ENCODE measurements at regions not wholly inside any gene's neighbourhood (a gene's known extent, or its start where the extent isn't known, plus 50 kb on each side); places are given as distances from the start of the nearest gene placed in this dataset.

DNA sequence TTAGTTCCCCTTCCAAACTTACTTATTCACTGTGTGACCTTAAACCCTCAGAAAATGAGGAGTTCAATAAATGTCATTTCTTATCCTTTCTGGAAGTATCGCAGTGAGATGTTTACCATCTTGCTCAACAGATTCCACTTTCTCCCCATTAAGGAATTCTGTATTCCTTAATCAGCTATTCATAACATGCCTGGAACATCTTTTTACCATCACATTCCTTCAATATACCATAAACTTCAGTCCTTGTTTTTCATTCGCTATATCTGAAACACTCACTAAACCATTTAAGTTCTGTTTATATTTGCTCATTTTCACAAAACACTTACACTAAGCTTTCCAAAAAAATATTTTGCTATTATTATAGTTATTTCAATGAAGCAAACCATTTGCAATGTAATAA, 1158.6 kb downstream of the CDH12 start:
- DNase-seq = no peak

DNA sequence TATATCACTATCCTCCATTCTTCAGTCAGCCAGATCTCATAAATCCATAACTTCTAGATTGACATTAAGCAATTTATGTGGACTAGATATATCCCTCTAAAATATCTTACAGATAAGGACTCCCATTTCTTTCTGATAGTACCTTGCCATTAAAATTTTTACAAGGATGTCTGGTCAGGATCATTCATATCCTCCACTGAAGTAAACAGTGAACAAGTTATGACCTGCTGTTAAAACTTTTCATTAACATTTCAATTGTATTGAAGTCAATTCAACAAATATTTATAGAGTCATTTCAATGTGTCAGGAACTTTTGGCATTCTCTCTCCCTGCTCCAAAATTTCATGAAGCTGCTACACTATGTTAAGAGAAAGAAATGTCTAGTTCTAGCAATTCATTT, 1159.6 kb downstream of the CDH12 start:
- no peak for DNase-seq

DNA sequence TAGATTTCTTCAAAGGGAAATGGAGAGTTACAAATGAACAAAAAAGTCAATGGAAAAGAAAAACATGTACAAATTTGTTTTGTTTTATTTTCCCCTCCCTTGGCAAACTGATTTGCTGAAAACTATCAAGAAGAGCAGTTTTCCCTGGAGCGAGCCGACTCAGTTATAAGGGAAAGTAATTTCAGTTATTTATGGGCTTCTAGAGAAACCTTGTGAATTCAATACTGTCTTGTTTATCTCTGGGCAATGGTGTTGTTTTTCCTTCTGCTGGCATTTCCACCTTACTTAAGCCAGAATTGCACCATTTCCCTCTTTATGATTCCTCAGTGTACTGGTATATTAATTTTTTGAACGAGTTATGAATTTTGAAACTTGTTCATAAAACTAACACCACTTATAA, 1163.6 kb downstream of the CDH12 start:
- no peak for DNase-seq

DNA sequence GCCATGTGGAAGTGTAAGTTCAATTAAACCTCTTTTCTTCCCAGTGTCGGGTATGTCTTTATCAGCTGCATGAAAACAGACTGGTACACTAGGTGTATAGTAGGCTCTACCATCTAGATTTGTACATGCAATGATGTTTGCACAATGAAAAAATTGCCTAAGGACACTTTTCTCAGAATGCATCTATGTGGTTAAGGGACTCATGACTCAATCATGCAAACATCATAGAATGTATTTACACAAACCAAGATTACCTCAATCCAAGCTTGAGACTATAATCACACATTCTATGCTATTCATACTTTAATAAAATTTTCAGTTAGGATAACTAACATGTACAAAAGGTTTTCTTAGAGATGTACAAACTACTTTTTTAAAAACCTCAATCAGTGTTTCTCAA, 1164.5 kb downstream of the CDH12 start:
- no peak for DNase-seq

DNA sequence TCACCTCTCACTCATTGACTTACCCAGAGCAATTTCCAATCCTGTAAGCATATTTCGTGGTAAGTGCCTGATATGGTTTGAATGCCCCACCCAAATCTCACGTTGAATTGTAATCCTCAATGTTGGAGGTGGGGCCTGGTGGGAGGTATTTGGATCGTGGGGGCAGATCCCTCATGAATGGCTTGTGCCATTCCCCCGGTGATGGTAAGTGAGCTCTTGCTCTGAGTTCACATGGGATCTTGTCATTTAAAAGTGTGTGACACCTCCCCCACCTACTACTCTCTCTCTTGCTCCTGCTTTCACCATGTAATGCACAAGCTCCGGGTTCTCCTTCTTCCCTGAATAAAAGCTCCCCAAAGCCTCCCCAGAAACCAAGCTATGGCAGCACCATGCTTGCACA, 1165.5 kb downstream of the CDH12 start:
- DNase-seq = no peak

DNA sequence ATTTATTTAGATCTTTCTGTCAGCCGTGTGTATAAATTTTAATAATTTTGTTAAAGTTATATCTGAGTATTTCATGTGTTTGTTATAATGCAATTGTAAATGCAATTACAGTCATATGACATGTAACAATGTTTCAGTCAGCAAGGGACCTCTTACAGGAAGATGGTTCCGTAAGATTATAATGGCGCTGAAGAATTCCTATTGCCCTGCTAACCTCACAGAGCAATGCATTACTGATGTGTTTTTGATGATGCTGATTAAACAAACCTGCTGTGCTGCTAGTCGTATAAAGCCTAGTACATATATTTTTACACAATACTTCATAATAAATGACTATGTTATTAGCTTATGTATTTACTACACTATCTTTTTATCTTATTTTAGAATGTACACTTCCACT, 1166.4 kb downstream of the CDH12 start:
- no peak for DNase-seq

DNA sequence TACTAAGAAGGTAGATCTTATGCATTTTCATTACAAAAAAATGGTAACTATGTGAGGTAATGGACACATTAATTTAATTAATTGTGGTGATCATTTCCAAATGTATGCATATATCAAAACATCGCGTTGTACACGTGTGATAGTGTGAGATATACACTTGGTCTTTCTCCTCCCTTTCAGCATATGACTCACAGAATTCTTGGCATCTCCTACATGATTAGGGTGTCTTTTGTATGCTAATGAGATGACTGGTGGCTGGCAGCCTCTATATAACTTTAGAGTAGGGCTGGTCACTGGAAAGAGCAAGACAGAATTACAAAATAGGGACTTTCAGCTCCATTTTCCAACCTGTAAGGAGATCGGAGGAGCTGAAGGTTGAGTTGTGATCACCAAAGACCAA, 1167.6 kb downstream of the CDH12 start:
- DNase-seq = no peak

DNA sequence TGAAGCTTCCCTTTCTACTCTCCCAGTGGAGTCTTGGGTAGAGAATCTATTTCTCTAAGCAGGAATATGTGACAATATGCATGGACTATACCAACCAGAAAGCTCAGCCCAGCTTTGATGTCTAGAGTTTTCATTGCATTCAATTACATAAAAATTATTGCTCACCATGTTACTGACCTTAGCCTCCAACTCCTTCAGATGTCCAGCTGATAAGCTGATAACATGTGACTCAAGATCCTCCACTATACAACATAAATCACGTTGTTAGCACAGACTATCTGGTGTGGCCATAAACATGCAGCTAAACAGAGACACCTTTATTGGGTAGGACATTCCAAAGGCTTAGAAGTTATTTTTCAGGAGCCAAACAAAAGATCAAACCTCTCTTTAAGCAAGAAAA, 1168.2 kb downstream of the CDH12 start:
- DNase-seq = no peak

DNA sequence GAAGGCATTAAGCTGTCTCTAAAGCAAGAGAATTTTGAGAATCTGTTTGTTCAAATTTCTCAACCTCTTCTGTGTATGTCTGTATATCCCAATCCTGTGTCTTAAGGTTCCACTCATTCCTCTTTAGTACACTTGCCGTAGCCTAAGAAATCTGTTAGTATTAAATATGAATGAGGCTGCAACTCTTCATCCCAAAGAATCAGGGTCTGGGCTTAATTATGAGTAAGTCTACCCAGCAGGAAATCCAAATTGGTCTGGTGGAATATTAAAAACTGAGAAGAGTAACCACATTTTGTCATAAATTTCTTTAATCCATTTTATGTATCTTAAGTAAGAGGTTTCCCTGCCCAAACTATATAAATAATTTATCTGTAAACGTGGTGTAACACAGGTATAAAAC, 1171.2 kb downstream of the CDH12 start:
- DNase-seq = no peak

DNA sequence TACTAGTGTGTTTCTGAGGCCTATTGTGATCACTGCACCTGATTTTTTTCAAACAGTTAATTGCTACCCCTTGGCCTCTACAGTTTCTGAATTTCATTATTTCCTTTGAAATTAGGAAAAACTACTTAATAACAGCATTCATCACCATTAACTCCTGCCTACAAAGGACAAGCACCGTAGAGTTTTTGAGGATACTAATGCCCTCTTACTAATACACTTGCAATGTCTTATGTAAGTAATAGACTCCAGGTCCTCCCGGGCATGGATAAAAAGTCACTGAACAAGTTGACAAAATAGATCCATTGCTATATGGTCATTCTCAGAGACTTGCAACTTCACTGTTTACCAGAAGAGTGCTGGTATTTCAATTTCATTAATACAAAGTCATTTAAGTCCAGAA, 1172.5 kb downstream of the CDH12 start:
- DNase-seq = no peak

DNA sequence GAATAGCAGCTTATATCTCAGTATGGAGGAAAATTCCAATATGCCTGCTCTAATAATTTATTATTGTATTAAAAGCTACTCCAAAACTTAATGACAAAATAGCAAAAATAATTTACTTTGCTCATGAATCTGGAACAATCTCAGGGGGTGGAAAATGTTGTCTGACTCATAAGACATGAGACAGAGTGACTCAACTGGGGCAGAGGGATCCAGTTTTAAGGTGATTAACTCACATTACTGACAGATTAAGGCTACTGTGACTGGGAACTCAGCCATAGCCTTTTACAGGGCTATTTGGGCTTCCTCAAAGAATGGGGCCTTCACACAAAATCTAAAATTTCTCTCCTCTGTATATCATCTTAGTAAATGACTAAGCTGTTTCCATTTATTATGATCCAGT, 1172.9 kb downstream of the CDH12 start:
- no peak for DNase-seq

DNA sequence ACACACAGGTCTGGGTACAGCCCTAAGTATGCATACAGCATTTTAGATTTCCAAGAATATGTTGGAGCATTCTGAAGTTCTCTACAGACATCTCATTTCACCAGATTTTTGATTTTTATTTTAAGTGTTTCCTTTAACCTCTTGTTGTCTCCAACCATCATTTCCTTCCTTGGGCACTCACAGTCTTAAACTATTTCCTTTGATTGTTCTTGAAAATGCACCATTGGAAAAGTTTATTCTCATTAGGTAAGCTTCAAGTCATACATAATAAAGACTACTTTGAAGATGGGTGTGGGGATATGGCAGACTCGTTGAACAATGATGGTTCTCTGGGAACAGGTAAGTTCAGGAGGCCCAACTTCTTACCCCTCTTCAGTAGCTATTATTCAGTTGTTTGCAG, 1174.6 kb downstream of the CDH12 start:
- no peak for DNase-seq

DNA sequence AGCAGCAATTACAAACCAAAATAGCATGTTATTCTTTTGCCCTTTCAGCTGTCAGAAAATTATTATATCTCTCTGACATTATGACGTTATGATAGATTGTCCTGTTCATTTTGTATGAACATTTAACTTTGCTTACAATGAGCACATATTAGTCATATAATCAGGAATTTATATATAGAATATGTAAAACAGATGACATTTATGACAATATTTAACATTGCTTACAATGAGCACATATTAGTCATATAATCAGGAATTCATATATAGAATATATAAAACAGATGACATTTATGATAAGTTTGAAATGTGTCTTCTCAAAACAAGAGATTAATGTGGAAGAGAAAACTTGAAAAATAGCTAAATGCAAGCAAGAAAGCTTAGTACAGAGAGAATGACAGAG, 1180.2 kb downstream of the CDH12 start:
- no peak for DNase-seq

DNA sequence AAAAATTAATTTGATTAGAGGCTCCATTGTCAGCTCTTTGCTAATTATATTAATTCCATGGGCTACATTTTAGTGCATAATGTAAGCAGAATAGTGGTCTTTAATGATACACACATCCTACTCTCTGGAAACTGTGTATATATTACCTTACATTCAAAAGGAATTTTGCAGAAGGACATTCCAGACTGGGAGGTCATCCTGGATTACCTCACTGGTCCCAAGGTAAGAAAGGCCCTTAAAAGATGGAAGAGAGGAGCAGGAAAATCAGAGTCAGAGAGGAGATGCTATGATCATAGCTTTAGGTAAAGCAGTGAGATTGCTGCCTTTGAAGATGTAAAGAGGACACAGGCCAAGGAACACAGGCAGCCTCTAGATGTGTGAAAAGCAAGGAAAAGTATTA, 1180.8 kb downstream of the CDH12 start:
- no peak for DNase-seq

DNA sequence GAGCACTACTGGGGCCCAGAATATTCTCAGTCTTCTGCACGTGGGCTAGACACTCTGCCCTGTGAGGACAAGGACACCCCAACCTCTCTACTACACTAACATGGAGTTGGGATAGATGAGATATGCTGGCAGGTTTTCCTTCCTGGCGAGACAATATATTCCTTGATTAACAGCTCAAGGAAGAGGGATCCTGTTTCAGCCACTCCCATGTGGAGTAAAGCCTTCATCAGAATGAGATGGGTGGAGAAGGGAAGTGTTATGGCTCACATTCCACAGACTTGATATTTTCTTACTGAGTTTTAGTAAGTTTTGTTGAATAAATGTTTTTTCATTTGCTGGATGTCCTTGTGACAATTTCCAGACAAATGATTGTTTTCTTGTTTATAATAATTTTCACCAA, 1187.6 kb downstream of the CDH12 start:
- DNase-seq = no peak

DNA sequence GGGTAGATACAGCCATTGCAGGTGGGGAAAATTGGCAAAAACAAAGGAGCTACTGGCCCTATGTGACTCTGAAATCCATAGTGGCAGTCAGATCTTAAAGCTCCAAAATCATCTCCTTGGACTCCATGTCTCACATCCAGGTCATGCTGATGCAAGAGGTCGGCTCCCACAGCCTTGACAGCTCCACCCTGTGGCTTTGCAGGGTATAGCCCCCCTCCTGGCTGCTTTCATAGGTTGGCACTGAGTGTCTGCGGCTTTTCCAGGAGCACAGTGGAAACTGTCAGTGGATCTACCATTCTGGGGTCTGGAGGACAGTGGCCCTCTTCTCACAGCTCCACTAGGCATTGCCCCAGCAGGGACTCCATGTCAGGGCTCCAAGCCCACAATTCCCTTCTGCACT, 1190.1 kb downstream of the CDH12 start:
- no peak for DNase-seq

DNA sequence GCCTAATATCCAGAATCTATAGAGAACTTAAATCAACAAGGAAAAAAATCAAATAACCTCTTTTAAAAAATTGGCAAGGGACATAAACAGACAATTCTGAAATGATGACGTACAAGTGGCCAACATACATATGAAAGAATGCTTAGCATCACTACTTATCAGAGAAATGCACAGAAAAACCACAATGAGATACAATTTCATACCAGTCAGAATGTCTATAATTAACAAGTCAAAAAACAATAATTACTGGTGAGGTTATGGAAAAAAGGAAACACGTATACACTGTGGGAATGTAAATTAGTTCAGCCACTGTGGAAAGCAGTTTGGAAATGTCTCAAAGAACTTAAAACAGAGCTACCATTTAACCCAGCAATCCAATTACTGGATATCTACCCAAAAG, 1192.0 kb downstream of the CDH12 start:
- DNase-seq = no peak

DNA sequence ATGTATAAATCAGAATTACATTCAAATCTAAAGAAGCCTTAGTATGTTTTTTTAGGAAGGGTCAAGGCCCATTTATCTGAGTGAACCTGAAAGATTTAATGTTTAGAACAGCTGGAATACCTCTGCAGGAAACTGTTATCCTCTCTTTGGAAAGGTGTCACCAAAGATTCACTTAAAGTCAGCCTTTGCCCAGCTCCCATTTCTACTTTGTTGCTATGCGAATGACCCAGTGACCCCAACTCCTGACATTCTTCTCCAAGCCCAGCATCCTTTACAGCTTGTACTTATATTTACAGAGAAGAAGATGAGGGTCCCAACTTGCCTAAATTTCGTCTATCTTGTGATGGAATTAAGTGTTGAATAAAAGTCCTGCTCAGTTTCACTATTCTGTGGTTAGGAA, 1198.6 kb downstream of the CDH12 start:
- DNase-seq = no peak

DNA sequence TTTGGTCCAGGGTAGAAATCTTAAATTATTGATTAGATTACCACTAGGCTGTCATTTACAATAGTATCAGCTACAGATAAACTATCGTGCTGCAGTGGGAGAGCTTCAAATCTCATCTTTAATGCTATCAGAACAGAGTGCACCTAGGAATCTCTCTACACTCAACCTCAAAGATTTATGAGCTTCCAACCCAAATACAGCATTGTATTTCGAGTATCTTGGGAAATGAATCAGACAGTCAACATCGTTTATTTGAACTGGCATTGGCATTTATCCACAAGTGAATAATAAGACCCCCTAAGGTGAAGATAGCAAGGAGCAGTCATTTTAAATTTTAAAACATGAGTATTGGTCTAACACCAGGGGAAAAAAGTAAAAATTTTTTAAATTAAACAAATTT, 1203.2 kb downstream of the CDH12 start:
- no peak for DNase-seq

DNA sequence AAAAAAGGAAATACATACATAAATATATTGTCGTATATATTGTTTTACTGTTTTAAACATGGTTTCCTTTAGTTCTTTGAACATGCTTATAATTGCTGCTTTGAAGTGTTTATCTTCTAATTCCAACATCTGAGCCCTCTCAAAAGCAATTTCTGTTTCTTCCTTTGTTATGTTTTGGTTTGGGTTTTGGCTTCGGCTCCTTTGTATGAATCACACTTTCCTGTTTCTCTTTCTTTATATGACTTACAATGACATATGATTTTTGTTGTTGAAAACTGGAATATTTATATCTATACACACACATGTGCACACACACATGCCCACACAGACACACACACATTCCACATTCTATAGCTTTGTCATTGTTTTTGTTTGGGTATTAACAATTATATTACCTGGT, 1206.7 kb downstream of the CDH12 start:
- DNase-seq = no peak

DNA sequence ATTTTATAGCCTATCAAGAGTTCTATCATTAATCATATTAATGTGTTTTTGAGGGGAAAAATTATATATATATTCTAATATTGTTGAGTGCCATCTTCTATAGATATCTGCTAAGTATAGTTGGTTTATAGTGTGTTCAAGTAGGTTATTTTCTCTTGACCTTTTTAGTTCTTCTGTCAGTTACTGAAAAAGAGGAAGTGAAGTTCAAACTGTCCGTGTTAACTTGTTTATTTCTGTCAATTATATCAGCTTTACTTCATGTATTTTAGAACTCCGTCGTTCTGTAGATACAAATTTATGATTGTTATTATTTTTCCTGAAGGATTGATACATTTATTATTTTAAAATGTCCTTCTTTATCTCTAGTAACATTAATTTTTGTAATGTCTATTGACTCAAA, 1209.1 kb downstream of the CDH12 start:
- no peak for DNase-seq

DNA sequence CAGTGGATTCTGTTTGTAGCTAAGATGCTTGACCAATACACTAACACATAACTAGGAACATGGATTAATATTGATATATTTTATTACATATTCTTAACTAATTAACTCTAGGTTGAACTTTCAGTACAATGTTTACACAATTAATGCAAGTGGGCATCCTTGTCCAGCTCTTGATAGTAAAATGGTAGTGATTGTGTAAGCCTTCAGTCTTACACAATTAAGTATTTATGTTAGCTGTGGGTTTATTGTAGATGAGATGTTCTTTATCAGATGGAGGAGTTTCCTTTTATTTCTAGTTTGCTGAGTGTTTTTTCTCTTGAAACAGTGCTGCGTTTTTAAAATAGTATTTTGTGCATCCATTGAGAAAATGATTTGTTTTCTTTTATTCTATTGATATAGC, 1210.8 kb downstream of the CDH12 start:
- no peak for DNase-seq

DNA sequence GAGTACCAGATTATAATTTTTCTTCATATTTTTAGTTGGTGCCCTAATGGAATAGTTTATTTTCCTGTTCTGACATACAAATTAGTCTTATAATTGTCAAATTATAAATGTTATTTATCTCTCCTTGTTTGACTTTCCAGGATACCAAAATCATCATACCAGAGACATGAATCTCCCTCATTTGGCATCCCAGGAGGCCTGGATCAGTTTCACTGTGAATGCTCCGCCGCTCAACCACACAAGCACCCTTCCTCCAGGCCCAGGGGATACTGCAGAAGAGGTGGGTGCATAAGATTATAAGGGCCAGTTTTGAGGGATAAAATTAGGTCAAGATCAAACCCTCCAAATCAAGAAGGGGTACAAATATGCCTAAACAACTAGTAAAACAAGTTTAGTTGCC, 1229.3 kb downstream of the CDH12 start:
- DNase-seq = no peak

DNA sequence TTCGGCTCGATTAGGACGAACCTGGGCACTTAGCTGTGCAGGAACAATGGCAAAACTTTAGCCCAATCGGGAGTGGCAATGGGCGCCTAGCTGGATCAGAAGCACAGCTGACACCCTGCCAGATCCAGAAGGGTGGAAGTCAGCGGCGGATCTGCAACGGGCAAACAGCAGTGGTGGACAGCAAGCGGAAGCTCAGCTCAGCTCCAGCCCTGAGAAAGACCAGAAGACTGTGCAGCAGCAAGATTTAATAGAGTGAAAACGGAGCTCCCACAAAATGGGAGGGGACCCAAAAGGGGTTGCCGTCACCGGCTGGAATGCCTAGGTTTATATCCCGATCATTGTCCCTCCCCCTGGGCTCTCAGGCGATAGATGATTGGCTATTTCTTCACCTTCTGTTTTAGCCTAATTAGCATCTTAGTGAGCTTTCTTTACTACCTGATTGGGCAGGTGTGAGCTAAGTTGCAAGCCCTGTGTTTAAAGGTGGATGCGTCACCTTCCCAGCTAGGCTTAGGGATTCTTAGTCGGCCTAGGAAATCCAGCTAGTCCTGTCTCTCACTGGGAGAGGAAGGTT, 1237.9 kb downstream of the CDH12 start:
- DNase-seq = no peak

Data from anterior cingulate cortex (tissue), 58 donors.